Peyer's patch (tissue), 4 donors: ENCODE measurements at regions not wholly inside any gene's neighbourhood (a gene's known extent, or its start where the extent isn't known, plus 50 kb on each side); places are given as distances from the start of the nearest gene placed in this dataset.

Experiments
- POLR2A ChIP-seq, 2 donors: fragments of 450-650 bp; IDR thresholded peaks; one replicate each; pipeline ENCODE4 v1.5.1; 2017; ENCODE audit warnings: antibody characterized with exemption in 2 of 2, mild to moderate bottlenecking in 2 of 2, moderate library complexity in 2 of 2
- TF ChIP-seq, protein P1 (sequence below), 6 experiments: fragments of 450-650 bp in 4 of 6; fragments of 200-600 bp in 2 of 6; sonication (generic) in 1 of 6; IDR thresholded peaks; one replicate each; pipeline ENCODE4 v1.5.1; 2017 to 2019; ENCODE audit warnings: antibody characterized with exemption in 6 of 6, mild to moderate bottlenecking in 3 of 6, moderate library complexity in 1 of 6

DNA sequence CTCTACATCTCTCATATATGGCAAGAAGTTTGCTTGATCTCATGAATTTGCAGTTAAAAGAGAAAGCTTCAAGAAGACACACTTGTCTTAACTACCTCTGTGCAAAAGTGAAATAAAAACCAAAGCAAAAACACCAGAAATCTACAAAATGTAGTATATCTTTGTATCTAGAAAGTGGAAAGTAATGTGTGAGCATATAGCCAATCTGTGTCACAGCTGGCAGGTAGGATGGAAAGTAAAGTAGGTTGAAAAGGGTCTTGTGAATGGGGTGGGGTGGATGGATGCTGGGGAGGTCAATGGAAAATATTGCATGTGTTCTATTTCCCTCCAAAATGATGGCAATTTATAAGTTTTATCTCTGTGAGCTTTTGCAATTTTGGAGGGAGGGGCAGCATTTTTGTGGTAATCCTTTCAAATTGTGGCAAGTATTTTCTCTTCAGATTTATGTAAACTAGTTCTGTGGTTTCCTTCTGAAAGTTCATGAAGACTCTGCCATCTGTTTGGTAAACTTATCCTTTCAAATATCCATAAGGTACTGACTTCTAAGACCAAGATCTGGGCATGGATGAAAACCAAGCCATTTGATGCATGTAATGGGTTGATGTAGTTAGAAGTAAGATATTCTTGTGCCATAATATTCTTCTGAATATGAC is 215.9 kb upstream of the GIMD1 start:
- TF ChIP-seq POLR2A (IDR thresholded peaks at IDR 0.05) = no peak
- TF ChIP-seq, protein P1, sequence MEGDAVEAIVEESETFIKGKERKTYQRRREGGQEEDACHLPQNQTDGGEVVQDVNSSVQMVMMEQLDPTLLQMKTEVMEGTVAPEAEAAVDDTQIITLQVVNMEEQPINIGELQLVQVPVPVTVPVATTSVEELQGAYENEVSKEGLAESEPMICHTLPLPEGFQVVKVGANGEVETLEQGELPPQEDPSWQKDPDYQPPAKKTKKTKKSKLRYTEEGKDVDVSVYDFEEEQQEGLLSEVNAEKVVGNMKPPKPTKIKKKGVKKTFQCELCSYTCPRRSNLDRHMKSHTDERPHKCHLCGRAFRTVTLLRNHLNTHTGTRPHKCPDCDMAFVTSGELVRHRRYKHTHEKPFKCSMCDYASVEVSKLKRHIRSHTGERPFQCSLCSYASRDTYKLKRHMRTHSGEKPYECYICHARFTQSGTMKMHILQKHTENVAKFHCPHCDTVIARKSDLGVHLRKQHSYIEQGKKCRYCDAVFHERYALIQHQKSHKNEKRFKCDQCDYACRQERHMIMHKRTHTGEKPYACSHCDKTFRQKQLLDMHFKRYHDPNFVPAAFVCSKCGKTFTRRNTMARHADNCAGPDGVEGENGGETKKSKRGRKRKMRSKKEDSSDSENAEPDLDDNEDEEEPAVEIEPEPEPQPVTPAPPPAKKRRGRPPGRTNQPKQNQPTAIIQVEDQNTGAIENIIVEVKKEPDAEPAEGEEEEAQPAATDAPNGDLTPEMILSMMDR (IDR thresholded peaks at IDR 0.05) = no peak
